H9 (cell line): ENCODE measurements at regions not wholly inside any gene's neighbourhood (a gene's known extent, or its start where the extent isn't known, plus 50 kb on each side); places are given as distances from the start of the nearest gene placed in this dataset.

ENCODE experiments used
- DNase-seq: peaks from one replicate; pipeline ENCODE4 v3.0.0-alpha.2; 2017
- H2AFZ ChIP-seq: one replicate; pipeline ENCODE4 v1.6.1; 2013; ENCODE audit warnings: mild to moderate bottlenecking, low read length, control low read depth, moderate library complexity
- H2AK5ac ChIP-seq: 2 replicates; pipeline ENCODE4 v1.6.1; 2013; ENCODE audit warnings: low read length, control low read depth, mixed read lengths; ENCODE audit not compliant: insufficient read length
- H2BK120ac ChIP-seq: one replicate; pipeline ENCODE4 v1.6.1; 2013; ENCODE audit warnings: low read depth, mild to moderate bottlenecking, low read length, control low read depth, inconsistent platforms; ENCODE audit not compliant: poor library complexity, severe bottlenecking
- H2BK12ac ChIP-seq: 2 replicates; pipeline ENCODE4 v1.6.1; 2013; ENCODE audit warnings: low read length, control low read depth, mixed read lengths, low read depth; ENCODE audit not compliant: insufficient read length
- H2BK15ac ChIP-seq: 2 replicates; pipeline ENCODE4 v1.6.1; 2013; ENCODE audit warnings: low read depth, low read length, control low read depth
- H2BK20ac ChIP-seq: one replicate; pipeline ENCODE4 v1.6.1; 2013; ENCODE audit warnings: low read depth, mild to moderate bottlenecking, low read length, control low read depth, inconsistent platforms; ENCODE audit not compliant: poor library complexity, severe bottlenecking
- H2BK5ac ChIP-seq: 2 replicates; pipeline ENCODE4 v1.6.1; 2013; ENCODE audit warnings: low read length, control low read depth, mixed read lengths; ENCODE audit not compliant: insufficient read length
- H3K14ac ChIP-seq: 2 replicates; pipeline ENCODE4 v1.6.1; 2013; ENCODE audit warnings: low read length, control low read depth; ENCODE audit not compliant: insufficient read depth
- H3K18ac ChIP-seq: 2 replicates; pipeline ENCODE4 v1.6.1; 2013; ENCODE audit warnings: low read depth, mild to moderate bottlenecking, mixed read lengths, low read length, control low read depth; ENCODE audit not compliant: insufficient read length
- H3K23ac ChIP-seq: 2 replicates; pipeline ENCODE4 v1.6.1; 2013; ENCODE audit warnings: low read length, control low read depth, mixed read lengths, low read depth; ENCODE audit not compliant: insufficient read length
- H3K23me2 ChIP-seq: 2 replicates; pipeline ENCODE4 v1.6.1; 2013; ENCODE audit warnings: low read depth, mild to moderate bottlenecking, mixed read lengths, low read length, control low read depth; ENCODE audit not compliant: insufficient read length, poor library complexity, severe bottlenecking
- H3K27ac ChIP-seq: 2 replicates; pipeline ENCODE4 v1.5.1; 2013; ENCODE audit warnings: low read length, control low read depth, mixed read lengths, low read depth; ENCODE audit not compliant: insufficient read length
- H3K27me3 ChIP-seq: 2 replicates; pipeline ENCODE4 v1.6.1; 2013; ENCODE audit warnings: low read length, control low read depth, inconsistent platforms; ENCODE audit not compliant: insufficient read depth
- H3K4ac ChIP-seq: 2 replicates; pipeline ENCODE4 v1.6.1; 2013; ENCODE audit warnings: low read depth, mild to moderate bottlenecking, control low read depth, inconsistent platforms, low read length, moderate library complexity
- H3K4me1 ChIP-seq: 2 replicates; pipeline ENCODE4 v1.6.1; 2013; ENCODE audit warnings: low read length, control low read depth, inconsistent platforms; ENCODE audit not compliant: insufficient read depth
- H3K4me2 ChIP-seq: 2 replicates; pipeline ENCODE4 v1.6.1; 2013; ENCODE audit warnings: low read length, control low read depth, mixed read lengths; ENCODE audit not compliant: insufficient read length, insufficient read depth
- H3K56ac ChIP-seq: 2 replicates; pipeline ENCODE4 v1.6.1; 2013; ENCODE audit warnings: low read depth, mild to moderate bottlenecking, mixed read lengths, low read length, control low read depth; ENCODE audit not compliant: insufficient read length
- H3K79me1 ChIP-seq: 2 replicates; pipeline ENCODE4 v1.6.1; 2013; ENCODE audit warnings: low read depth, mild to moderate bottlenecking, moderate library complexity, low read length, control low read depth, inconsistent platforms; ENCODE audit not compliant: insufficient read depth, poor library complexity, severe bottlenecking
- H3K79me2 ChIP-seq: 2 replicates; pipeline ENCODE4 v1.6.1; 2013; ENCODE audit warnings: low read length, control low read depth, inconsistent platforms; ENCODE audit not compliant: insufficient read depth
- H3K9ac ChIP-seq: 2 replicates; pipeline ENCODE4 v1.6.1; 2013; ENCODE audit warnings: low read length, control low read depth, mixed read lengths; ENCODE audit not compliant: insufficient read length; ENCODE audit errors: extremely low read depth
- H3K9me3 ChIP-seq: one replicate; pipeline ENCODE4 v1.6.1; 2013; ENCODE audit warnings: low read depth, low read length, inconsistent platforms; ENCODE audit not compliant: control insufficient read depth
- H3T11ph ChIP-seq: one replicate; pipeline ENCODE4 v1.6.1; 2013; ENCODE audit warnings: mild to moderate bottlenecking, low read length, control low read depth, inconsistent platforms
- H4K20me1 ChIP-seq: one replicate; pipeline ENCODE4 v1.6.1; 2013; ENCODE audit not compliant: control insufficient read depth, insufficient read length, insufficient read depth
- H4K5ac ChIP-seq: 2 replicates; pipeline ENCODE4 v1.6.1; 2013; ENCODE audit warnings: low read depth, mild to moderate bottlenecking, mixed read lengths, low read length, control low read depth; ENCODE audit not compliant: insufficient read length
- H4K8ac ChIP-seq: replicated peaks from 2 replicates; pipeline ENCODE4 v1.6.1; 2013; ENCODE audit warnings: low read length, control low read depth, mixed read lengths, low read depth; ENCODE audit not compliant: insufficient read length
- H4K91ac ChIP-seq: 2 replicates; pipeline ENCODE4 v1.6.1; 2013; ENCODE audit warnings: low read depth, mild to moderate bottlenecking, moderate library complexity, mixed read lengths, low read length, control low read depth; ENCODE audit not compliant: insufficient read length
- H3K27ac Mint-ChIP-seq, 3 experiments: 2 replicates in 2 of 3; 3 replicates in 1 of 3; pipeline ENCODE4 v1.8.0; 2020 to 2021; ENCODE audit warnings: mixed read lengths in 3 of 3, mild to moderate bottlenecking in 1 of 3, moderate library complexity in 1 of 3
- H3K27me3 Mint-ChIP-seq: 2 replicates; pipeline ENCODE4 v1.8.0; 2021; ENCODE audit warnings: low read depth, mild to moderate bottlenecking, moderate library complexity, mixed read lengths
- H3K36me3 Mint-ChIP-seq, 3 experiments: 2 replicates in 2 of 3; 3 replicates in 1 of 3; pipeline ENCODE4 v1.8.0; 2020 to 2021; ENCODE audit warnings: low read depth in 3 of 3, mixed read lengths in 3 of 3; ENCODE audit not compliant: insufficient read depth in 1 of 3
- H3K4me1 Mint-ChIP-seq, 2 experiments: 2 replicates each; pipeline ENCODE4 v1.8.0; 2020; ENCODE audit warnings: mixed read lengths in 2 of 2
- H3K4me3 Mint-ChIP-seq, 2 experiments: 2 replicates in 1 of 2; 3 replicates in 1 of 2; pipeline ENCODE4 v1.8.0; 2020 to 2021; ENCODE audit warnings: mild to moderate bottlenecking in 2 of 2, mixed read lengths in 2 of 2, moderate library complexity in 1 of 2
- H3K9me3 Mint-ChIP-seq, 2 experiments: 2 replicates in 1 of 2; 3 replicates in 1 of 2; pipeline ENCODE4 v1.8.0; 2020; ENCODE audit warnings: mild to moderate bottlenecking in 2 of 2, mixed read lengths in 2 of 2, moderate library complexity in 1 of 2
- WGBS: extraction: QIAGEN DNeasy Blood & Tissue Kit; methylation state at CpG from one replicate; pipeline ENCODE4 v1.1.7; 2013; ENCODE audit warnings: missing lambda C conversion rate, low lambda C conversion rate, mixed read lengths; ENCODE audit not compliant: insufficient read length; ENCODE audit errors: extremely low coverage; 5-methylcytosine and 5-hydroxymethylcytosine counted together
- TF ChIP-seq, protein P1 (sequence below): fragments of 200-600 bp; sonication (generic); conservative IDR thresholded peaks from 3 replicates; pipeline ENCODE4 v1.8.0; 2021; ENCODE audit warnings: antibody characterized with exemption, mild to moderate bottlenecking

DNA sequence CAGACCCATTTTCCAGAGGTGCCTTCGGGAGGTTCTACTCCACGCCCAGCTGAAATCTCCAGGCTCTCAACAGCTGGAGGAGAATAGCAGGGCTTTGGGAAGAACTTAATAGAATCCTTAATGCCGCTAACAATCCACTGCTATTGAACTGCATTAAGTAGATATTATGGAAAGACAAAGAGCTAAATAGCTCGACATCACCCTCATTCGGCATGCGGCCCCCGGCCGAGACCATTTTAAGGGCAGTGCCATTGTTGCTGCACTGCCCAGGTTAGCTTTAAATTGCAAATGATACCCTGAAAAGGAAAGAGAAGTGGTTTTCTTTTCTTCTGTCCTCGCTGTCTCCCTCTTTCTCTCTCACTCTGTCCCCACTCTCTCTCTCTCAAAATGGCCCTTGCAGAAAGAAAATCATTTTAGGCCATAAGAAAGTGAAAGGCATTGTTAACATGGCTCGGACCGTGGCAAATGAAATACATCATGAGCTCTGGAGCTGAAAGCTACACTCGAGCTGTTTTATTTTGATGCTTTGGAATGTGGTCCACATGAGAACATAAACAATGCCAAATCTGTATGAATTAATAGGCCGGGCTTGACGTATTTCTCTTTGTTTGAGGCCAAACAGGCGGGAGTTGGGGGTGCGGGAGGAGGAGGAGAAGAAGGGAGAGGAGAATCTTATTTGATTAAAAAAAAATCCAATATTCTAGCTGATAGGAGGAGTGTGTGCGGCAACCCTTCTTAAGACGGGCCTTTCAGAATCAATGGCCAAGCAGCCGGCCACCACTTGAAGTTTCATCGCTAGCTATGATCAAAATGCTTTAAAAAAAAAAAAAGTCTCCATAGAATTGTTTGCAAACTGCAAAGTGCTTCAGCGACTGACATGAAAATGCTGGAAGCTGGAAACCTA is 298.8 kb upstream of the IRX3 start:
- DNase-seq, result no peak
- TF ChIP-seq, protein P1, sequence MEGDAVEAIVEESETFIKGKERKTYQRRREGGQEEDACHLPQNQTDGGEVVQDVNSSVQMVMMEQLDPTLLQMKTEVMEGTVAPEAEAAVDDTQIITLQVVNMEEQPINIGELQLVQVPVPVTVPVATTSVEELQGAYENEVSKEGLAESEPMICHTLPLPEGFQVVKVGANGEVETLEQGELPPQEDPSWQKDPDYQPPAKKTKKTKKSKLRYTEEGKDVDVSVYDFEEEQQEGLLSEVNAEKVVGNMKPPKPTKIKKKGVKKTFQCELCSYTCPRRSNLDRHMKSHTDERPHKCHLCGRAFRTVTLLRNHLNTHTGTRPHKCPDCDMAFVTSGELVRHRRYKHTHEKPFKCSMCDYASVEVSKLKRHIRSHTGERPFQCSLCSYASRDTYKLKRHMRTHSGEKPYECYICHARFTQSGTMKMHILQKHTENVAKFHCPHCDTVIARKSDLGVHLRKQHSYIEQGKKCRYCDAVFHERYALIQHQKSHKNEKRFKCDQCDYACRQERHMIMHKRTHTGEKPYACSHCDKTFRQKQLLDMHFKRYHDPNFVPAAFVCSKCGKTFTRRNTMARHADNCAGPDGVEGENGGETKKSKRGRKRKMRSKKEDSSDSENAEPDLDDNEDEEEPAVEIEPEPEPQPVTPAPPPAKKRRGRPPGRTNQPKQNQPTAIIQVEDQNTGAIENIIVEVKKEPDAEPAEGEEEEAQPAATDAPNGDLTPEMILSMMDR, result no peak

More for the DNA sequence above, 298.8 kb upstream of the IRX3 start:
- Histone ChIP-seq H4K20me1 (no peaks in the 10 kb centered on the region), H2BK15ac (no peak overlapping the region), H4K8ac (no peak overlapping the region), H3K23ac (no peak overlapping the region), H3T11ph (no peak overlapping the region), H3K9ac (no peak overlapping the region), H2AK5ac (no peak overlapping the region), H3K18ac (peak overlapping the region; percentile 45), H2BK20ac (no peak overlapping the region), H3K14ac (no peak overlapping the region), H4K91ac (no peak overlapping the region), H2BK12ac (no peak overlapping the region), H3K23me2 (no peaks in the 10 kb centered on the region), H3K79me1 (no peaks in the 10 kb centered on the region), H3K4me2 (no peak overlapping the region), H3K27ac (no peak overlapping the region), H3K27me3 (no peaks in the 10 kb centered on the region), H3K79me2 (no peaks in the 10 kb centered on the region), H3K4ac (no peak overlapping the region), H3K4me1 (peaks cover 4% of the 10 kb centered on the region), H4K5ac (no peak overlapping the region), H3K9me3 (no peaks in the 10 kb centered on the region), H3K56ac (no peak overlapping the region), H2AFZ (peak overlapping the region; percentile 68), H2BK5ac (no peak overlapping the region), H2BK120ac (no peak overlapping the region)
- H3K36me3 Mint-ChIP-seq, result no peaks in the 10 kb centered on the region; a peak in 1 of 7 replicates
- no CpG with 5 or more reads among the region's 21 CpGs for WGBS
- peaks cover 63 to 69% of the 10 kb centered on the region in 2 experiments for H3K4me1 Mint-ChIP-seq
- no peaks in the 10 kb centered on the region; a peak in 2 of 5 replicates for H3K9me3 Mint-ChIP-seq
- H3K4me3 Mint-ChIP-seq, result peak overlapping the region in 1 of 2 experiments; percentile 40; a peak in 2 of 5 replicates
- H3K27ac Mint-ChIP-seq, result peak overlapping the region; percentile 41 to 93 (median 76)
- H3K27me3 Mint-ChIP-seq, result peaks cover 15% of the 10 kb centered on the region
